Astrocyte (in vitro differentiated cells and primary cell): ENCODE measurements at regions not wholly inside any gene's neighbourhood (a gene's known extent, or its start where the extent isn't known, plus 50 kb on each side); places are given as distances from the start of the nearest gene placed in this dataset.

ENCODE experiments used
- EZH2 ChIP-seq: IDR thresholded peaks from 2 replicates; pipeline ENCODE4 v1.6.1; 2012; ENCODE audit warnings: mild to moderate bottlenecking, low read length, inconsistent platforms; ENCODE audit not compliant: insufficient read depth
- TF ChIP-seq, protein P1 (sequence below): IDR thresholded peaks from 2 replicates; pipeline ENCODE4 v1.5.1; 2011; ENCODE audit warnings: low read depth, mild to moderate bottlenecking, inconsistent platforms, low read length, moderate library complexity; ENCODE audit not compliant: insufficient read depth

DNA sequence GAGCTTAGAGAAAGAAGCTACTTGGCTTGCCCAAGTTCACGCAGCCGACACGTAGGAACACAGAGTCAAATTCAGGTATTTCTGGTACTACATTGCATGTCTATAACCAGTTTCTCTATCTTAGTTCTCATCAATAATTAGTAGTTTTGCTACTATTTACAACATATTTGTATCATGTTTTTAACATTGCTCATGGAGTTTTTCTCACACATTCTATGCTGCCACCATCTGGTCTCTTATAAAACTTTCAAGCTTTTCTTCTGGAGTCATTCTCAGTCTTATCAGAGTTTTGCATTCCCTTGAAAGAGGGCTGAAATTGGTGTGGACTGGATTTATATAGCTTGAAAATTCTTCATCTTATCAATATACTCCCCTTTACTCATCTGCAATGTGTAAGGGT lies 118.8 kb upstream of the PALMD start:
- TF ChIP-seq, protein P1, sequence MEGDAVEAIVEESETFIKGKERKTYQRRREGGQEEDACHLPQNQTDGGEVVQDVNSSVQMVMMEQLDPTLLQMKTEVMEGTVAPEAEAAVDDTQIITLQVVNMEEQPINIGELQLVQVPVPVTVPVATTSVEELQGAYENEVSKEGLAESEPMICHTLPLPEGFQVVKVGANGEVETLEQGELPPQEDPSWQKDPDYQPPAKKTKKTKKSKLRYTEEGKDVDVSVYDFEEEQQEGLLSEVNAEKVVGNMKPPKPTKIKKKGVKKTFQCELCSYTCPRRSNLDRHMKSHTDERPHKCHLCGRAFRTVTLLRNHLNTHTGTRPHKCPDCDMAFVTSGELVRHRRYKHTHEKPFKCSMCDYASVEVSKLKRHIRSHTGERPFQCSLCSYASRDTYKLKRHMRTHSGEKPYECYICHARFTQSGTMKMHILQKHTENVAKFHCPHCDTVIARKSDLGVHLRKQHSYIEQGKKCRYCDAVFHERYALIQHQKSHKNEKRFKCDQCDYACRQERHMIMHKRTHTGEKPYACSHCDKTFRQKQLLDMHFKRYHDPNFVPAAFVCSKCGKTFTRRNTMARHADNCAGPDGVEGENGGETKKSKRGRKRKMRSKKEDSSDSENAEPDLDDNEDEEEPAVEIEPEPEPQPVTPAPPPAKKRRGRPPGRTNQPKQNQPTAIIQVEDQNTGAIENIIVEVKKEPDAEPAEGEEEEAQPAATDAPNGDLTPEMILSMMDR, result peak; percentile 37
- TF ChIP-seq EZH2, result no peak
